Liver (tissue), 7 donors: ENCODE measurements at regions not wholly inside any gene's neighbourhood (a gene's known extent, or its start where the extent isn't known, plus 50 kb on each side); places are given as distances from the start of the nearest gene placed in this dataset.

ENCODE experiments used
- DNase-seq: peaks from one replicate; pipeline ENCODE4 v3.0.0-alpha.2; 2017; ENCODE audit warnings: low spot score
- H3K27ac ChIP-seq, 2 donors: one replicate each; pipeline ENCODE4 v1.7.0; 2013; ENCODE audit warnings: inconsistent platforms in 2 of 2, low read length in 2 of 2, control low read depth in 1 of 2, low read depth in 1 of 2, mild to moderate bottlenecking in 1 of 2
- H3K27me3 ChIP-seq, 4 donors: one replicate each; pipeline versions ENCODE4 v1.6.1 to v1.7.0; 2013; ENCODE audit warnings: low read length in 3 of 4, inconsistent platforms in 1 of 4, mild to moderate bottlenecking in 1 of 4, moderate library complexity in 1 of 4; ENCODE audit not compliant: control insufficient read depth in 4 of 4, insufficient read depth in 4 of 4
- H3K36me3 ChIP-seq, 4 donors: one replicate each; pipeline versions ENCODE4 v1.6.1 to v1.7.0; 2013; ENCODE audit warnings: low read length in 3 of 4, mild to moderate bottlenecking in 3 of 4, low read depth in 1 of 4, moderate library complexity in 1 of 4; ENCODE audit not compliant: control insufficient read depth in 4 of 4, insufficient read depth in 3 of 4
- H3K4me1 ChIP-seq, 4 donors: one replicate each; pipeline versions ENCODE4 v1.6.1 to v1.7.0; 2013; ENCODE audit warnings: low read length in 3 of 4, mild to moderate bottlenecking in 3 of 4, moderate library complexity in 1 of 4; ENCODE audit not compliant: control insufficient read depth in 4 of 4, insufficient read depth in 4 of 4
- H3K4me3 ChIP-seq, 3 donors: one replicate each; pipeline versions ENCODE4 v1.6.1 to v1.7.0; 2013; ENCODE audit warnings: low read length in 3 of 3, control low read depth in 1 of 3, low read depth in 1 of 3, mild to moderate bottlenecking in 1 of 3
- H3K9ac ChIP-seq, 2 donors: one replicate each; pipeline ENCODE4 v1.7.0; 2013; ENCODE audit warnings: low read length in 2 of 2, mild to moderate bottlenecking in 2 of 2, moderate library complexity in 2 of 2, control low read depth in 1 of 2, low read depth in 1 of 2
- H3K9me3 ChIP-seq, 4 donors: one replicate each; pipeline versions ENCODE4 v1.6.1 to v1.7.0; 2013; ENCODE audit warnings: low read length in 3 of 4; ENCODE audit not compliant: control insufficient read depth in 4 of 4
- ATF3 ChIP-seq: IDR thresholded peaks from 2 replicates; pipeline ENCODE4 v1.6.1; 2016; ENCODE audit warnings: antibody characterized with exemption
- EGR1 ChIP-seq, 2 donors: IDR thresholded peaks; 2 replicates each; pipeline ENCODE4 v1.6.1; 2016 to 2018; ENCODE audit warnings: antibody characterized with exemption in 2 of 2, low read depth in 2 of 2
- FOXA1 ChIP-seq: IDR thresholded peaks from 2 replicates; pipeline ENCODE4 v1.6.1; 2016; ENCODE audit warnings: antibody characterized with exemption
- GABPA ChIP-seq, 2 donors: IDR thresholded peaks in 1 of 2; conservative IDR thresholded peaks in 1 of 2; 2 replicates each; pipeline ENCODE4 v1.6.1; 2016; ENCODE audit warnings: antibody characterized with exemption in 2 of 2, mild to moderate bottlenecking in 1 of 2, moderate library complexity in 1 of 2
- HNF4G ChIP-seq: IDR thresholded peaks from 2 replicates; pipeline ENCODE4 v1.6.1; 2016; ENCODE audit warnings: antibody characterized with exemption
- JUND ChIP-seq, 2 donors: IDR thresholded peaks; 2 replicates each; pipeline ENCODE4 v1.6.1; 2016; ENCODE audit warnings: antibody characterized with exemption in 2 of 2
- MAX ChIP-seq: IDR thresholded peaks from 2 replicates; pipeline ENCODE4 v1.6.1; 2016; ENCODE audit warnings: antibody characterized with exemption
- NR2F2 ChIP-seq: IDR thresholded peaks from 2 replicates; pipeline ENCODE4 v1.6.1; 2016; ENCODE audit warnings: antibody characterized with exemption
- RAD21 ChIP-seq, 2 donors: IDR thresholded peaks; 2 replicates each; pipeline ENCODE4 v1.6.1; 2016; ENCODE audit warnings: antibody characterized with exemption in 2 of 2, mild to moderate bottlenecking in 2 of 2
- REST ChIP-seq: IDR thresholded peaks from 2 replicates; pipeline ENCODE4 v1.6.1; 2016; ENCODE audit warnings: antibody characterized with exemption, mild to moderate bottlenecking
- RXRA ChIP-seq, 2 donors: IDR thresholded peaks; 2 replicates each; pipeline ENCODE4 v1.6.1; 2017 to 2018; ENCODE audit warnings: antibody characterized with exemption in 2 of 2, mild to moderate bottlenecking in 1 of 2
- SP1 ChIP-seq: IDR thresholded peaks from 2 replicates; pipeline ENCODE4 v1.6.1; 2018; ENCODE audit warnings: antibody characterized with exemption, mild to moderate bottlenecking
- ZBTB33 ChIP-seq: IDR thresholded peaks from 2 replicates; pipeline ENCODE4 v1.6.1; 2016; ENCODE audit warnings: antibody characterized with exemption
- WGBS: extraction: QIAGEN DNeasy Blood & Tissue Kit; methylation state at CpG from one replicate; pipeline ENCODE4 v1.1.7; 2013; 5-methylcytosine and 5-hydroxymethylcytosine counted together
- donor health status: healthy.
- donor health status: healthy.
- donor health status: healthy.
- donor health status: healthy.

DNA sequence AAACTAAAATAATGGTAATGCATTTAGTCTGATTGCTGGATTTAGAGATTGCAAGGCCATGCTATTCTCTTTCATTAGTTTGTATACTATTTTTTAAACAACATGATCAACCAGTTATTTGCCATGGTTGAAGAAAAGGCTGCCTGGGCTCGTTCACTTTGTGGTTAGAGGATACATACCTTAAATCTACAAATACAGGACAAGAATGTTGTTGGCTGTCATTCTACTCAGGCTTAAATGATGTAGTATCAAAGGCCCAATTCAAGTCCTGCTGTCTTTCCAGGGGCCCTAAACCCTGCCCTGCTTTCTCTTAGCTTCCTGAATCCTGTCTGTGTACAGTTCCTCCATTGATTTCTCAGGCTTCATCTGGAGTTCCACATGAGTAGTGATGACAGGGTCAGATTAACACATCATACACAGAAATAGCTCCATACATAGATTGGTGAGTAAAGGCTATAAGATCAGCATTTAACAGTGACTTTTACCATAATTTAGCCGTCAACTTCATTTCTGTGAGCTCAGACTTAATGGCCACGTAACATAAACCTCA lies 114.9 kb upstream of the GPRIN3 start (continued):
- TF ChIP-seq MAX = no peak
- no peak for TF ChIP-seq EGR1 (IDR thresholded peaks at IDR 0.05; ENCODE audit: low read depth in 2 of 2)
- TF ChIP-seq NR2F2 = no peak
- no peak for TF ChIP-seq SP1
- TF ChIP-seq GABPA (IDR thresholded peaks at IDR 0.05 in 1 of 2, conservative IDR thresholded peaks at IDR 0.05 in 1 of 2) = no peak
- TF ChIP-seq RXRA (IDR thresholded peaks at IDR 0.05) = no peak
- TF ChIP-seq FOXA1 = no peak

DNA sequence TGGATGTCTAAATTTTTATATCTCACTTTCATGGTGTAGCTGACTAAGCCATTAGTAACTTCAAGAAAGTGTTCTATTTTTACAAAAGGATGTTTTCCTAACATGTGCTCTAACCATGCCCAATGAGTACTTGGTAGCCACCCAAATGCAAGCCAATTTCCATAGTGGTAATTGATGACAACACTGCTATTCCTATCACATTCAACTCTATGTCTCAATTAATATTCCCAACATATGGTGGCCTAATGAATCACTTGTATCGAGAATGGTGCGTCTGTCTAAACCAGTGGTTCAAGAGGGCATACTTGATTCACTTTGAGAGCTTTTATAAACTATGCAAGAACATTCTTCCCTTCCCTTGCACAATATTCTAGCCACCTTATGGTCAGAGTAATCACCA lies 112.9 kb upstream of the GPRIN3 start:
- no peaks in the 10 kb centered on the region for H3K9me3 ChIP-seq
- H3K27ac ChIP-seq = no peak overlapping the region
- H3K4me1 ChIP-seq = no peaks in the 10 kb centered on the region
- H3K27me3 ChIP-seq = no peaks in the 10 kb centered on the region
- 95% methylated on average over 2 of the region's 2 CpGs for WGBS
- no peak overlapping the region for H3K4me3 ChIP-seq
- H3K9ac ChIP-seq = no peak overlapping the region
- no peak for TF ChIP-seq FOXA1
- no peak for TF ChIP-seq HNF4G
- no peak for TF ChIP-seq NR2F2
- TF ChIP-seq JUND (IDR thresholded peaks at IDR 0.05) = no peak
- no peak for TF ChIP-seq GABPA (IDR thresholded peaks at IDR 0.05 in 1 of 2, conservative IDR thresholded peaks at IDR 0.05 in 1 of 2)
- no peak for TF ChIP-seq SP1
- no peak for DNase-seq
- H3K36me3 ChIP-seq = no peaks in the 10 kb centered on the region

DNA sequence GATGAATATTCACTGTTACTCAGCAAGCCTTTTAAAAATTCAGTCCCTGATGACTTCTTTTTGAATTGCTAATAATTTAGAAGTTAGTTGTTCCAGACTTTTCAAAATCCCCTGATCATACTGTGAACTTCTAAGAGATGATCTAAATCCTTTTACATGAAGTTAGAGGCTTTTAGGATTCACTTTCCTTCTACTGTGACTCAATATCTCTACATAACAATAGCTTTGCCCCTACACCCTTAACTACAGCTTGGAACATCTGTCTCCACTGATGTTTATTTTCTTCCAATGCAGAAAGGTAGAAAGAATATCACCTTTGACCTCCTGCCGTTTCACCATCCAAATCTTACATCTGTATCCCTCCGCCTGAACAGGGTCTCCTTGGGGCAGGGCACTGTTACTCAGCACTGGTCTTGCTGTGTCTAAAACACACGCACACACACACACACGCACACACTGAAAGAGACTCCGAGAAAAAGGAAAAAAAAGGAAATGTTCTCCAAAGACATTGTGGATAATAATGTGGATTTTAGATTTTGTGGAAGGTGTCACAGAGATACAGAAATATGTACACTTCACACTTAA lies 111.6 kb upstream of the GPRIN3 start:
- H3K4me1 ChIP-seq = no peaks in the 10 kb centered on the region
- H3K4me3 ChIP-seq = no peak overlapping the region
- no peaks in the 10 kb centered on the region for H3K36me3 ChIP-seq
- TF ChIP-seq MAX = no peak
- no peak for TF ChIP-seq EGR1 (IDR thresholded peaks at IDR 0.05; ENCODE audit: low read depth in 2 of 2)
- no peak for TF ChIP-seq ATF3
- TF ChIP-seq SP1 = no peak
- TF ChIP-seq ZBTB33 = no peak
- TF ChIP-seq REST = no peak
- TF ChIP-seq RAD21 (IDR thresholded peaks at IDR 0.05) = no peak
- no peak for TF ChIP-seq HNF4G
- no peaks in the 10 kb centered on the region for H3K27me3 ChIP-seq
- no peak overlapping the region for H3K9ac ChIP-seq
- 84% methylated on average over 5 of the region's 5 CpGs for WGBS
- H3K9me3 ChIP-seq = no peaks in the 10 kb centered on the region
- DNase-seq = no peak
- H3K27ac ChIP-seq = no peak overlapping the region
